ENCODE measurements at regions not wholly inside any gene's neighbourhood (a gene's known extent, or its start where the extent isn't known, plus 50 kb on each side); places are given as distances from the start of the nearest gene placed in this dataset.

- DNase-seq = no peak
Measured at GRCh38 chr10:108908096-108908495, 1015.2 kb downstream of the XPNPEP1 start.

- no peak for DNase-seq
Measured at GRCh38 chr10:108905821-108906220, 1017.5 kb downstream of the XPNPEP1 start.

- no peak for DNase-seq
Measured at GRCh38 chr10:108905171-108905570, 1018.1 kb downstream of the XPNPEP1 start.

- no peak for DNase-seq
Measured at GRCh38 chr10:108904163-108904838, 1019.0 kb downstream of the XPNPEP1 start.

- DNase-seq = no peak
Measured at GRCh38 chr10:108902619-108903285, 1020.6 kb downstream of the XPNPEP1 start.

- no peak for DNase-seq
Measured at GRCh38 chr10:108901781-108902618, 1021.3 kb downstream of the XPNPEP1 start.

- no peak for DNase-seq
Measured at GRCh38 chr10:108899670-108900069, 1023.6 kb downstream of the XPNPEP1 start.

GRCh38 chr10:108894402-108895301 lies 1028.7 kb downstream of the XPNPEP1 start:
- DNase-seq = no peak

- DNase-seq = no peak
Measured at GRCh38 chr10:108877095-108877561, 1046.2 kb downstream of the XPNPEP1 start.

GRCh38 chr10:108872854-108873253 lies 1050.5 kb downstream of the XPNPEP1 start:
- no peak for DNase-seq

GRCh38 chr10:108868881-108869280 lies 1054.4 kb downstream of the XPNPEP1 start:
- DNase-seq = no peak

- DNase-seq = no peak
Measured at GRCh38 chr10:108862676-108863350, 1060.5 kb downstream of the XPNPEP1 start.

- DNase-seq = no peak
Measured at GRCh38 chr10:108861181-108861754, 1062.0 kb downstream of the XPNPEP1 start.

- no peak for DNase-seq
Measured at GRCh38 chr10:108852211-108852610, 1071.1 kb downstream of the XPNPEP1 start.

GRCh38 chr10:108850138-108850854 lies 1073.0 kb downstream of the XPNPEP1 start:
- DNase-seq = no peak

- DNase-seq = no peak
Measured at GRCh38 chr10:108849688-108850087, 1073.6 kb downstream of the XPNPEP1 start.

- no peak for DNase-seq
Measured at GRCh38 chr10:108849186-108849585, 1074.1 kb downstream of the XPNPEP1 start.

GRCh38 chr10:108848046-108848445 lies 1075.3 kb downstream of the XPNPEP1 start:
- DNase-seq = no peak

- DNase-seq = no peak
Measured at GRCh38 chr10:108840944-108841343, 1082.4 kb downstream of the XPNPEP1 start.

GRCh38 chr10:108836362-108836761 lies 1086.9 kb downstream of the XPNPEP1 start:
- no peak for DNase-seq

GRCh38 chr10:108822026-108822425 lies 1101.3 kb downstream of the XPNPEP1 start:
- DNase-seq = no peak
